HL-60 (cell line): ENCODE measurements at regions not wholly inside any gene's neighbourhood (a gene's known extent, or its start where the extent isn't known, plus 50 kb on each side); places are given as distances from the start of the nearest gene placed in this dataset.
"Not testable (repeated sequence)": the region's sequence is repeated elsewhere in the genome, so short reads cannot be mapped to it uniquely, and the experiment has no call there.

ENCODE experiments used
- DNase-seq, 2 experiments: peaks; one replicate each; pipeline ENCODE4 v3.0.0-alpha.2; 2010 to 2020; ENCODE audit warnings: low read depth in 1 of 2, low spot score in 1 of 2
- H3K27ac ChIP-seq: fragments of 250-450 bp; sonication (Bioruptor Pico); replicated peaks from 2 replicates; pipeline ENCODE4 v1.5.1; 2020; ENCODE audit warnings: mild to moderate bottlenecking, moderate library complexity
- H3K27me3 ChIP-seq: fragments of 250-450 bp; sonication (Bioruptor Pico); 2 replicates; pipeline ENCODE4 v1.5.1; 2021; ENCODE audit warnings: mild to moderate bottlenecking, moderate library complexity; ENCODE audit not compliant: insufficient read depth, poor library complexity, severe bottlenecking
- H3K4me3 ChIP-seq: replicated peaks from 2 replicates; pipeline ENCODE4 v1.5.1; 2011; ENCODE audit warnings: mild to moderate bottlenecking, control low read depth, low read length; ENCODE audit not compliant: insufficient read depth
- GABPA ChIP-seq: IDR thresholded peaks from 2 replicates; pipeline ENCODE4 v1.6.1; 2012; ENCODE audit warnings: low read depth
- POLR2AphosphoS5 ChIP-seq: IDR thresholded peaks from 2 replicates; pipeline ENCODE4 v1.6.1; 2012; ENCODE audit warnings: low read depth
- SPI1 ChIP-seq: IDR thresholded peaks from 2 replicates; pipeline ENCODE4 v1.6.1; 2012; ENCODE audit warnings: low read depth, mild to moderate bottlenecking, borderline replicate concordance
- TF ChIP-seq, protein P1 (sequence below): IDR thresholded peaks from one replicate; pipeline ENCODE4 v1.5.1; 2011; ENCODE audit warnings: low read length, control low read depth, inconsistent platforms; ENCODE audit not compliant: insufficient read depth
- TF ChIP-seq, protein P2 (sequence below): IDR thresholded peaks from 2 replicates; pipeline ENCODE4 v1.6.1; 2012; ENCODE audit warnings: low read depth; ENCODE audit not compliant: insufficient replicate concordance

DNA sequence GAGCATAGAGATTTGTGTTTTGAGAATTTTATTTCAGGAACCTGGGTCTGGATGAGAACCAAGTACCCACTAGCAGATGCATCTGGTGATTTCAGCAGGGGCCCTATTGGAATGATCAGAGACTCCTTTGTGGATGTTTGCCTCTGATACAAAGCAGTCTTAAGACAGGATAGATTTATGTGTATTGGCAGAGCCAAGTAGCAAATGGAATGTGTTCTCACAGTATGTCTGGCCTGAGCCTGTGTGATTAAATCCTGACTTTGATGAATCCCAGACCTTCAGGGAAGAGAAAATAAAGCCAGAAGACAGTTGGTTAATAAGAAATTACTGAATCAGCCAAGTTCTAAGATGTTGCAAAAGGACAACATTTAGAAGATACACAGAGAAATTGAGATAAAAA, 755.5 kb upstream of the SEMA6D start:
- Histone ChIP-seq H3K27ac (no peak overlapping the region), H3K4me3 (no peak overlapping the region), H3K27me3 (no peaks in the 10 kb centered on the region)
- TF ChIP-seq POLR2AphosphoS5: no peak
- DNase-seq: no peak

DNA sequence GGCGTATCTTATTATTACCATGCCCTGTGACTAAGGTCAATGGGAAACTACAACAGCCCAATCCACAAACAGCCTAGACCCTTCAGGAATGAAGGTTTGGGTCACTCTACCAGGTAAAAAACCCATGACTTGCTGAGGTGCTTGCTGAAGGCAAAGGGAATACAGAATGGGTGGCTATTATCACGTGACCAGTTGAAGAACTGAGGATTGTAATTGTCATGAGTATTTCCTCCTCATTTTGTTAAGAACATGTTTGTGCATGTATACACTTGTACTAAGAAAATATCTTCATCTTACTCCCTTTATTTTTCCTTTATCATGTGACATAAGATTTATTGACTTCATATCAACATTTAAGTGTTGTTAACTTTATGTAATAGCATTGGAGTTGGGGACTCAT, 729.2 kb upstream of the SEMA6D start:
- not testable (repeated sequence) for DNase-seq, H3K27ac ChIP-seq

DNA sequence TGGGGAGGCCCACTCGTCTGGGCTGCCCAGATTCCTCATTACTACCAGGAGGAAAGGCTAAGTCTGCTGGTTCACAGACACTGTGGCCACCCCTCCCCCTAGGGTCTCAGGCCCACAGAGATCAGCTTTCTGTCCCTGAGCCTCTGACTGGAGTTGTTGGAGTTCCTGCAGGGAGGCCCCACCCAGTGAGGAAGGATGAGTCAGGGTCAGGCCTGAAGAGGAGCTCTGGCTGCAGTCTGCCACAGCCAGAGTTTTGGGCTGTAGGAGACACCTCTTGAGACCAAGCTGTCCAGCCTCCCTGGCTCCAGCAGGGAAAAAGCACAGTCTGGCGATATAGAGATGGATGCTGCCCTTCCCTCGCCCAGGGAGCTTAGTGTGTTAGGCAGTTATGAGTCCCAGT, 720.9 kb upstream of the SEMA6D start:
- no peak overlapping the region for H3K4me3 ChIP-seq
- no peak for DNase-seq
- no peak overlapping the region for H3K27ac ChIP-seq
- TF ChIP-seq GABPA (no peak), POLR2AphosphoS5 (no peak), SPI1 (no peak)
- TF ChIP-seq, protein P1, sequence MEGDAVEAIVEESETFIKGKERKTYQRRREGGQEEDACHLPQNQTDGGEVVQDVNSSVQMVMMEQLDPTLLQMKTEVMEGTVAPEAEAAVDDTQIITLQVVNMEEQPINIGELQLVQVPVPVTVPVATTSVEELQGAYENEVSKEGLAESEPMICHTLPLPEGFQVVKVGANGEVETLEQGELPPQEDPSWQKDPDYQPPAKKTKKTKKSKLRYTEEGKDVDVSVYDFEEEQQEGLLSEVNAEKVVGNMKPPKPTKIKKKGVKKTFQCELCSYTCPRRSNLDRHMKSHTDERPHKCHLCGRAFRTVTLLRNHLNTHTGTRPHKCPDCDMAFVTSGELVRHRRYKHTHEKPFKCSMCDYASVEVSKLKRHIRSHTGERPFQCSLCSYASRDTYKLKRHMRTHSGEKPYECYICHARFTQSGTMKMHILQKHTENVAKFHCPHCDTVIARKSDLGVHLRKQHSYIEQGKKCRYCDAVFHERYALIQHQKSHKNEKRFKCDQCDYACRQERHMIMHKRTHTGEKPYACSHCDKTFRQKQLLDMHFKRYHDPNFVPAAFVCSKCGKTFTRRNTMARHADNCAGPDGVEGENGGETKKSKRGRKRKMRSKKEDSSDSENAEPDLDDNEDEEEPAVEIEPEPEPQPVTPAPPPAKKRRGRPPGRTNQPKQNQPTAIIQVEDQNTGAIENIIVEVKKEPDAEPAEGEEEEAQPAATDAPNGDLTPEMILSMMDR: no peak
- TF ChIP-seq, protein P2, sequence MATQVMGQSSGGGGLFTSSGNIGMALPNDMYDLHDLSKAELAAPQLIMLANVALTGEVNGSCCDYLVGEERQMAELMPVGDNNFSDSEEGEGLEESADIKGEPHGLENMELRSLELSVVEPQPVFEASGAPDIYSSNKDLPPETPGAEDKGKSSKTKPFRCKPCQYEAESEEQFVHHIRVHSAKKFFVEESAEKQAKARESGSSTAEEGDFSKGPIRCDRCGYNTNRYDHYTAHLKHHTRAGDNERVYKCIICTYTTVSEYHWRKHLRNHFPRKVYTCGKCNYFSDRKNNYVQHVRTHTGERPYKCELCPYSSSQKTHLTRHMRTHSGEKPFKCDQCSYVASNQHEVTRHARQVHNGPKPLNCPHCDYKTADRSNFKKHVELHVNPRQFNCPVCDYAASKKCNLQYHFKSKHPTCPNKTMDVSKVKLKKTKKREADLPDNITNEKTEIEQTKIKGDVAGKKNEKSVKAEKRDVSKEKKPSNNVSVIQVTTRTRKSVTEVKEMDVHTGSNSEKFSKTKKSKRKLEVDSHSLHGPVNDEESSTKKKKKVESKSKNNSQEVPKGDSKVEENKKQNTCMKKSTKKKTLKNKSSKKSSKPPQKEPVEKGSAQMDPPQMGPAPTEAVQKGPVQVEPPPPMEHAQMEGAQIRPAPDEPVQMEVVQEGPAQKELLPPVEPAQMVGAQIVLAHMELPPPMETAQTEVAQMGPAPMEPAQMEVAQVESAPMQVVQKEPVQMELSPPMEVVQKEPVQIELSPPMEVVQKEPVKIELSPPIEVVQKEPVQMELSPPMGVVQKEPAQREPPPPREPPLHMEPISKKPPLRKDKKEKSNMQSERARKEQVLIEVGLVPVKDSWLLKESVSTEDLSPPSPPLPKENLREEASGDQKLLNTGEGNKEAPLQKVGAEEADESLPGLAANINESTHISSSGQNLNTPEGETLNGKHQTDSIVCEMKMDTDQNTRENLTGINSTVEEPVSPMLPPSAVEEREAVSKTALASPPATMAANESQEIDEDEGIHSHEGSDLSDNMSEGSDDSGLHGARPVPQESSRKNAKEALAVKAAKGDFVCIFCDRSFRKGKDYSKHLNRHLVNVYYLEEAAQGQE: no peak
- H3K27me3 ChIP-seq: no peaks in the 10 kb centered on the region

More for the DNA sequence above, 729.2 kb upstream of the SEMA6D start:
- not testable (repeated sequence) for H3K4me3 ChIP-seq, H3K27me3 ChIP-seq

GRCh38 chr15:46997501-46997900, 719.8 kb upstream of the SEMA6D start:
- no peak for TF ChIP-seq POLR2AphosphoS5
- no peak for TF ChIP-seq SPI1
- TF ChIP-seq, protein P1: no peak
- TF ChIP-seq GABPA: no peak
- TF ChIP-seq, protein P2: no peak
- H3K4me3 ChIP-seq: no peak overlapping the region
- H3K27ac ChIP-seq: no peak overlapping the region
- no peaks in the 10 kb centered on the region for H3K27me3 ChIP-seq
- DNase-seq: no peak

DNA sequence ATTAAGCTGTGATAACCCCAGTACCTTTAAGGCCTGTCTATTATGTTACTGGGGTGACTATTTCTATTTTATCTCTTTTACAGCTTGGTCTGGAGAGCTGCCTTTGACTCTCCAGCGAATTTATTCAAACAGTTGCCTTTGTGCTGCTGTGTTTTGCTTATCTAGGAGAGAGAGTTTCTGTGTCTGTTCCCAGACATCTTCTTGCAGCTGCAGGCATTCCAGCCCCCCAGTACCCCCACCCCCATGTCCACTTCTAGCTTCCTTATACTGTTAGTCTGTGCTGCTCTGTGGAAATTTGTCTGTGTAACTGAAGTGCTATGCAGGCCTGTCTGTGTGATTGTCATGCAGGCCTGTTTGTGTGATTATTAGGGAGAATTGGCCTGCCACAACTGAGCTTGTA, 713.7 kb upstream of the SEMA6D start:
- H3K4me3 ChIP-seq: no peak overlapping the region
- no peak for DNase-seq
- no peak overlapping the region for H3K27ac ChIP-seq
- no peak for TF ChIP-seq GABPA
- no peaks in the 10 kb centered on the region for H3K27me3 ChIP-seq
